Middle frontal gyrus (tissue), 1 donor: ENCODE measurements at regions not wholly inside any gene's neighbourhood (a gene's known extent, or its start where the extent isn't known, plus 50 kb on each side); places are given as distances from the start of the nearest gene placed in this dataset.

Experiments
- DNase-seq: peaks from one replicate; pipeline ENCODE4 v3.0.0-alpha.2; 2015; ENCODE audit warnings: low spot score; ENCODE audit errors: extremely low spot score

- no peak for DNase-seq
These were observed 95.5 kb upstream of the COL8A1 start for GRCh38 chr3:99542767-99543518.

- no peak for DNase-seq
These were observed 97.2 kb upstream of the COL8A1 start for GRCh38 chr3:99541181-99541580.

- no peak for DNase-seq
These were observed 101.0 kb upstream of the COL8A1 start for GRCh38 chr3:99537416-99537815.

- DNase-seq = no peak
These were observed 101.7 kb upstream of the COL8A1 start for GRCh38 chr3:99536555-99537314.

- no peak for DNase-seq
These were observed 103.3 kb upstream of the COL8A1 start for GRCh38 chr3:99534951-99535704.

GRCh38 chr3:99532246-99532645 is 106.1 kb upstream of the COL8A1 start:
- DNase-seq = no peak

GRCh38 chr3:99529265-99529664 is 109.1 kb upstream of the COL8A1 start:
- DNase-seq = no peak

- DNase-seq = no peak
These were observed 111.5 kb upstream of the COL8A1 start for GRCh38 chr3:99526921-99527320.

GRCh38 chr3:99524559-99524958 is 113.8 kb upstream of the COL8A1 start:
- DNase-seq = no peak

GRCh38 chr3:99523431-99524127 is 114.8 kb upstream of the COL8A1 start:
- DNase-seq = no peak

- DNase-seq = no peak
These were observed 116.2 kb upstream of the COL8A1 start for GRCh38 chr3:99522147-99522546.

GRCh38 chr3:99521551-99521950 is 116.8 kb upstream of the COL8A1 start:
- no peak for DNase-seq

- no peak for DNase-seq
These were observed 117.9 kb upstream of the COL8A1 start for GRCh38 chr3:99520513-99520912.

- DNase-seq = no peak
These were observed 121.5 kb upstream of the COL8A1 start for GRCh38 chr3:99516936-99517335.

- no peak for DNase-seq
These were observed 122.5 kb upstream of the COL8A1 start for GRCh38 chr3:99515891-99516290.

GRCh38 chr3:99509224-99509623 is 129.2 kb upstream of the COL8A1 start:
- no peak for DNase-seq

- DNase-seq = no peak
These were observed 130.2 kb upstream of the COL8A1 start for GRCh38 chr3:99508191-99508590.

GRCh38 chr3:99505646-99506269 is 132.6 kb upstream of the COL8A1 start:
- DNase-seq = no peak

GRCh38 chr3:99505200-99505599 is 133.2 kb upstream of the COL8A1 start:
- DNase-seq = no peak

- no peak for DNase-seq
These were observed 134.1 kb upstream of the COL8A1 start for GRCh38 chr3:99504258-99504657.

- no peak for DNase-seq
These were observed 135.0 kb upstream of the COL8A1 start for GRCh38 chr3:99503350-99503749.
